SK-N-SH (cell line): ENCODE measurements at regions not wholly inside any gene's neighbourhood (a gene's known extent, or its start where the extent isn't known, plus 50 kb on each side); places are given as distances from the start of the nearest gene placed in this dataset.

Experiments used
- CTCF ChIA-PET: fragments of 300-600, 350-600 bp; formaldehyde crosslinking; extraction: SDS; loops from one replicate; lab custom pipeline; 2021; lab: Yijun Ruan, JAX
- POLR2A ChIA-PET: fragments of 350-600 bp; sonication (Branson Sonifier 250); formaldehyde crosslinking; extraction: SDS; loops from one replicate; lab custom pipeline; 2020; ENCODE audit warnings: antibody characterized with exemption, inconsistent platforms; lab: Yijun Ruan, JAX
- DNase-seq: peaks from one replicate; pipeline ENCODE4 v3.0.0; 2012
- H2AFZ ChIP-seq: fragments of 200-600 bp; sonication (generic); 2 replicates; pipeline ENCODE4 v1.8.1; 2016; ENCODE audit warnings: antibody characterized with exemption, mild to moderate bottlenecking, low read depth
- H3F3A ChIP-seq: fragments of 200-600 bp; sonication (generic); replicated peaks from 2 replicates; pipeline ENCODE3; 2016; ENCODE audit warnings: antibody characterized with exemption, mild to moderate bottlenecking; ENCODE audit not compliant: insufficient read depth
- H3K27ac ChIP-seq, 2 experiments: fragments of 200-500 bp in 1 of 2; fragments of 200-600 bp in 1 of 2; sonication (Bioruptor generic) in 1 of 2; sonication (generic), shearing (Covaris generic) in 1 of 2; 2 replicates each; pipeline versions ENCODE4 v1.5.1 to v1.6.1; 2014 to 2016; ENCODE audit warnings: low read depth in 2 of 2, inconsistent platforms in 1 of 2, low read length in 1 of 2, mild to moderate bottlenecking in 1 of 2, mixed read lengths in 1 of 2
- H3K27me3 ChIP-seq: fragments of 200-600 bp; sonication (generic), shearing (Covaris generic); 2 replicates; pipeline ENCODE4 v1.6.1; 2016; ENCODE audit warnings: mixed run types; ENCODE audit not compliant: insufficient read depth
- H3K36me3 ChIP-seq, 2 experiments: fragments of 200-500 bp in 1 of 2; fragments of 200-600 bp in 1 of 2; sonication (Bioruptor generic) in 1 of 2; sonication (generic) in 1 of 2; replicated peaks in 1 of 2; 2 replicates each; pipeline versions ENCODE3 to v1.5.1; 2014 to 2016; ENCODE audit warnings: low read length in 1 of 2, mild to moderate bottlenecking in 1 of 2; ENCODE audit not compliant: insufficient read depth in 2 of 2, control insufficient read depth in 1 of 2
- H3K4me1 ChIP-seq, 2 experiments: fragments of 200-500 bp in 1 of 2; fragments of 200-600 bp in 1 of 2; sonication (Bioruptor generic) in 1 of 2; sonication (generic), shearing (Covaris generic) in 1 of 2; 2 replicates each; pipeline versions ENCODE4 v1.5.1 to v1.6.1; 2014 to 2016; ENCODE audit warnings: low read depth in 1 of 2, low read length in 1 of 2, mixed run types in 1 of 2; ENCODE audit not compliant: insufficient read depth in 2 of 2, control insufficient read depth in 1 of 2
- H3K4me2 ChIP-seq: fragments of 200-600 bp; sonication (generic), shearing (Covaris generic); 2 replicates; pipeline ENCODE4 v1.6.1; 2017; ENCODE audit warnings: mixed run types
- H3K4me3 ChIP-seq, 2 experiments: fragments of 200-500 bp in 1 of 2; fragments of 200-600 bp in 1 of 2; sonication (Bioruptor generic) in 1 of 2; sonication (generic), shearing (Covaris generic) in 1 of 2; 2 replicates each; pipeline versions ENCODE4 v1.5.1 to v1.8.1; 2014 to 2016; ENCODE audit warnings: low read depth in 2 of 2, inconsistent platforms in 1 of 2, low read length in 1 of 2, mild to moderate bottlenecking in 1 of 2, mixed read lengths in 1 of 2, moderate library complexity in 1 of 2
- H3K79me2 ChIP-seq: fragments of 200-600 bp; sonication (generic); 2 replicates; pipeline ENCODE4 v1.8.1; 2017; ENCODE audit warnings: mild to moderate bottlenecking; ENCODE audit not compliant: insufficient read depth
- H3K9ac ChIP-seq: fragments of 200-600 bp; sonication (generic); 2 replicates; pipeline ENCODE4 v1.6.1; 2017; ENCODE audit warnings: mixed run types
- H3K9me2 ChIP-seq: fragments of 200-600 bp; sonication (generic); 2 replicates; pipeline ENCODE4 v1.6.1; 2017; ENCODE audit warnings: mixed run types
- H3K9me3 ChIP-seq: fragments of 200-600 bp; sonication (generic); 2 replicates; pipeline ENCODE4 v1.6.1; 2017; ENCODE audit warnings: mixed run types, mild to moderate bottlenecking, moderate library complexity
- H4K20me1 ChIP-seq: fragments of 200-600 bp; sonication (generic); 2 replicates; pipeline ENCODE4 v1.6.1; 2017; ENCODE audit warnings: mild to moderate bottlenecking, mixed run types; ENCODE audit not compliant: insufficient read depth
- ELF1 ChIP-seq: IDR thresholded peaks from 2 replicates; pipeline ENCODE4 v1.4.0; 2012
- EP300 ChIP-seq, 2 experiments: IDR thresholded peaks; 2 replicates each; pipeline versions ENCODE4 v1.4.0 to v1.6.1; 2012; ENCODE audit warnings: borderline replicate concordance in 1 of 2, low read depth in 1 of 2, low read length in 1 of 2
- FOSL2 ChIP-seq: IDR thresholded peaks from 2 replicates; pipeline ENCODE4 v1.4.0; 2012; ENCODE audit warnings: low read depth, mild to moderate bottlenecking, moderate library complexity, borderline replicate concordance
- FOXJ3 ChIP-seq: sonication (generic); formaldehyde crosslinking; IDR thresholded peaks from 2 replicates; pipeline ENCODE4 v1.5.1; 2020; ENCODE audit warnings: mild to moderate bottlenecking, missing genetic modification reagents
- FOXM1 ChIP-seq: IDR thresholded peaks from 2 replicates; pipeline ENCODE4 v1.4.0; 2012; ENCODE audit warnings: low read depth, mild to moderate bottlenecking
- GABPA ChIP-seq: IDR thresholded peaks from 2 replicates; pipeline ENCODE4 v1.4.0; 2012; ENCODE audit warnings: low read depth, mild to moderate bottlenecking
- IRF3 ChIP-seq: fragments of 150-350 bp; IDR thresholded peaks from 2 replicates; pipeline ENCODE4 v1.6.1; 2016; ENCODE audit warnings: mild to moderate bottlenecking, low read depth, low read length
- JUND ChIP-seq: IDR thresholded peaks from 2 replicates; pipeline ENCODE4 v1.4.0; 2012
- MAX ChIP-seq: IDR thresholded peaks from 2 replicates; pipeline ENCODE4 v1.4.0; 2012; ENCODE audit warnings: low read depth
- MXI1 ChIP-seq: IDR thresholded peaks from 2 replicates; pipeline ENCODE4 v1.6.1; 2012; ENCODE audit warnings: mild to moderate bottlenecking, low read depth, low read length, improper control_type of control experiment
- NFIC ChIP-seq: IDR thresholded peaks from 2 replicates; pipeline ENCODE4 v1.4.0; 2012; ENCODE audit warnings: borderline replicate concordance
- NRF1 ChIP-seq: IDR thresholded peaks from 2 replicates; pipeline ENCODE4 v1.6.1; 2012; ENCODE audit warnings: low read depth, mild to moderate bottlenecking, low read length
- POLR2AphosphoS5 ChIP-seq: IDR thresholded peaks from 2 replicates; pipeline ENCODE4 v1.6.1; 2012; ENCODE audit warnings: low read depth, low read length
- RAD21 ChIP-seq: IDR thresholded peaks from 2 replicates; pipeline ENCODE4 v1.6.1; 2012; ENCODE audit warnings: mild to moderate bottlenecking, low read length
- RFX5 ChIP-seq: IDR thresholded peaks from 2 replicates; pipeline ENCODE4 v1.6.1; 2012; ENCODE audit warnings: mild to moderate bottlenecking, improper control_type of control experiment, low read length
- RXRA ChIP-seq: IDR thresholded peaks from 2 replicates; pipeline ENCODE4 v1.4.0; 2012; ENCODE audit warnings: low read depth, mild to moderate bottlenecking, borderline replicate concordance
- SMC3 ChIP-seq: IDR thresholded peaks from 2 replicates; pipeline ENCODE4 v1.6.1; 2012; ENCODE audit warnings: low read depth, low read length, improper control_type of control experiment
- TCF12 ChIP-seq: IDR thresholded peaks from 2 replicates; pipeline ENCODE4 v1.4.0; 2012
- TEAD4 ChIP-seq: IDR thresholded peaks from 2 replicates; pipeline ENCODE4 v1.4.0; 2012; ENCODE audit warnings: mild to moderate bottlenecking, borderline replicate concordance; ENCODE audit not compliant: insufficient read depth
- USF2 ChIP-seq: fragments of 150-350 bp; IDR thresholded peaks from 2 replicates; pipeline ENCODE4 v1.6.1; 2017; ENCODE audit warnings: antibody characterized with exemption, low read length, low read depth, borderline replicate concordance
- YY1 ChIP-seq: IDR thresholded peaks from 2 replicates; pipeline ENCODE4 v1.4.0; 2012; ENCODE audit warnings: low read depth, mild to moderate bottlenecking
- WGBS: methylation state at CpG from one replicate; pipeline ENCODE4 v1.1.6; 2017; ENCODE audit warnings: low lambda C conversion rate; 5-methylcytosine and 5-hydroxymethylcytosine counted together
- TF ChIP-seq, protein P1 (sequence below): fragments of 200-600 bp; sonication (generic); IDR thresholded peaks from 2 replicates; pipeline ENCODE4 v1.6.1; 2017; ENCODE audit warnings: antibody characterized with exemption, mild to moderate bottlenecking, moderate library complexity

- CTCF ChIA-PET: interaction anchor here (0.6 kb wide), 1 partner anchor 23 kb away, joined by 3 read pairs; no protein-coding TSS in a partner anchor
- H3K79me2 ChIP-seq: no peaks in the 10 kb centered on the region
- no peaks in the 10 kb centered on the region for H3K9me3 ChIP-seq
Measured at GRCh38 chr5:10166392-10166791, 83.3 kb downstream of the ATPSCKMT start.

DNA sequence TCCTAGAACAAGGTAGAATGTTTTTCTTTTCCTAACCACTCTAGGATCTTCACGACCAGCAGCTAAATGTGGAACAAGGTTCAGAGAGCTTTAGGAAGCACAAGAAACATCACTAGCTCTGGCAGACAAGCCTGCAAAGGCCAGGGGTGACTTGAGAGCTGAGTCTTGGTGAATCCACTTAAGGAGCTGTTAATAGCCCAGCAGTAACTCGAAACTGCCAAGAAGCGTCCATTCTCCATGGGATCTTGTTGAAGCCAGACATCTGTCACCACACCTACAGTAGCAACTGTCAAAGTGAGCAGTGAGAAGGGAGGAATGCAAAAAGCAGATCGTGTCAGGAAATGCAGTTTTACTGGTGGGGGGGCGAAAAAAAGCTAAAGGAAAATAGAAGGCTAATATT, 87.2 kb downstream of the ATPSCKMT start:
- H3K9me3 ChIP-seq: no peaks in the 10 kb centered on the region
- TF ChIP-seq IRF3 (no peak), ELF1 (no peak), YY1 (no peak), EP300 (IDR thresholded peaks at IDR 0.05; ENCODE audit: borderline replicate concordance in 1 of 2, low read depth in 1 of 2, low read length in 1 of 2) (no peak), FOXJ3 (CRISPR knock-in tag) (no peak), TCF12 (no peak), FOXM1 (no peak), TEAD4 (no peak), NRF1 (no peak), RFX5 (no peak), USF2 (no peak), JUND (no peak), GABPA (no peak), SMC3 (no peak), NFIC (no peak)
- TF ChIP-seq, protein P1, sequence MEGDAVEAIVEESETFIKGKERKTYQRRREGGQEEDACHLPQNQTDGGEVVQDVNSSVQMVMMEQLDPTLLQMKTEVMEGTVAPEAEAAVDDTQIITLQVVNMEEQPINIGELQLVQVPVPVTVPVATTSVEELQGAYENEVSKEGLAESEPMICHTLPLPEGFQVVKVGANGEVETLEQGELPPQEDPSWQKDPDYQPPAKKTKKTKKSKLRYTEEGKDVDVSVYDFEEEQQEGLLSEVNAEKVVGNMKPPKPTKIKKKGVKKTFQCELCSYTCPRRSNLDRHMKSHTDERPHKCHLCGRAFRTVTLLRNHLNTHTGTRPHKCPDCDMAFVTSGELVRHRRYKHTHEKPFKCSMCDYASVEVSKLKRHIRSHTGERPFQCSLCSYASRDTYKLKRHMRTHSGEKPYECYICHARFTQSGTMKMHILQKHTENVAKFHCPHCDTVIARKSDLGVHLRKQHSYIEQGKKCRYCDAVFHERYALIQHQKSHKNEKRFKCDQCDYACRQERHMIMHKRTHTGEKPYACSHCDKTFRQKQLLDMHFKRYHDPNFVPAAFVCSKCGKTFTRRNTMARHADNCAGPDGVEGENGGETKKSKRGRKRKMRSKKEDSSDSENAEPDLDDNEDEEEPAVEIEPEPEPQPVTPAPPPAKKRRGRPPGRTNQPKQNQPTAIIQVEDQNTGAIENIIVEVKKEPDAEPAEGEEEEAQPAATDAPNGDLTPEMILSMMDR: no peak
- CTCF ChIA-PET: interaction anchor here (0.7 to 0.8 kb wide), 2 partner anchors 345 to 1312 kb away, joined by 3 read pairs; no protein-coding TSS in a partner anchor

More at GRCh38 chr5:10166392-10166791, 83.3 kb downstream of the ATPSCKMT start:
- TF ChIP-seq POLR2AphosphoS5 (no peak), RXRA (no peak), MXI1 (no peak), RAD21 (no peak), IRF3 (no peak), FOSL2 (no peak), RFX5 (no peak), MAX (no peak), GABPA (no peak)
- H3K9ac ChIP-seq: no peak overlapping the region
- no peaks in the 10 kb centered on the region; the same call in 1 of the 2 replicates for H3K27me3 ChIP-seq
- no peaks in the 10 kb centered on the region for H3K4me1 ChIP-seq
- POLR2A ChIA-PET: no interaction called here
- H2AFZ ChIP-seq: no peak overlapping the region
- H3K9me2 ChIP-seq: no peaks in the 10 kb centered on the region
- H3K27ac ChIP-seq: no peak overlapping the region
- no peaks in the 10 kb centered on the region for H4K20me1 ChIP-seq
- H3K36me3 ChIP-seq: no peaks in the 10 kb centered on the region
- H3F3A ChIP-seq: no peaks in the 10 kb centered on the region
- H3K4me3 ChIP-seq: no peak overlapping the region
- no peak for DNase-seq
- 67% methylated on average over 1 of the region's 1 CpG for WGBS
- no peak overlapping the region for H3K4me2 ChIP-seq

More for the DNA sequence above, 87.2 kb downstream of the ATPSCKMT start:
- H3K4me3 ChIP-seq: no peak overlapping the region
- no peaks in the 10 kb centered on the region for H3F3A ChIP-seq
- H3K36me3 ChIP-seq: no peaks in the 10 kb centered on the region
- 26% methylated on average over 5 of the region's 5 CpGs for WGBS
- H2AFZ ChIP-seq: no peak overlapping the region
- no peaks in the 10 kb centered on the region for H3K79me2 ChIP-seq
- no peaks in the 10 kb centered on the region for H3K4me1 ChIP-seq
- H3K9ac ChIP-seq: no peak overlapping the region
- H3K27ac ChIP-seq: no peak overlapping the region
- H3K4me2 ChIP-seq: no peak overlapping the region
- no peaks in the 10 kb centered on the region for H3K9me2 ChIP-seq
- no peak for DNase-seq
- no peaks in the 10 kb centered on the region for H4K20me1 ChIP-seq
- H3K27me3 ChIP-seq: no peaks in the 10 kb centered on the region; the same call in 1 of the 2 replicates
- POLR2A ChIA-PET: no interaction called here
